ENCODE measurements at regions not wholly inside any gene's neighbourhood (a gene's known extent, or its start where the extent isn't known, plus 50 kb on each side); places are given as distances from the start of the nearest gene placed in this dataset.

- DNase-seq (ENCODE audit: low read depth) = peak; percentile 80
- no peak for TF ChIP-seq CTCF (conservative IDR thresholded peaks at IDR 0.05; ENCODE audit: low read depth, low read length)
- H3K4me3 ChIP-seq (ENCODE audit: low read depth, low read length) = no peak overlapping the region
These were observed 752.7 kb downstream of the METTL15 start for GRCh38 chr11:28860893-28861292.

- no peak for TF ChIP-seq CTCF (conservative IDR thresholded peaks at IDR 0.05; ENCODE audit: low read depth, low read length)
- peak; percentile 38 for DNase-seq (ENCODE audit: low read depth)
- H3K4me3 ChIP-seq (ENCODE audit: low read depth, low read length) = no peak overlapping the region
These were observed 749.9 kb downstream of the METTL15 start for GRCh38 chr11:28858076-28858475.

DNA sequence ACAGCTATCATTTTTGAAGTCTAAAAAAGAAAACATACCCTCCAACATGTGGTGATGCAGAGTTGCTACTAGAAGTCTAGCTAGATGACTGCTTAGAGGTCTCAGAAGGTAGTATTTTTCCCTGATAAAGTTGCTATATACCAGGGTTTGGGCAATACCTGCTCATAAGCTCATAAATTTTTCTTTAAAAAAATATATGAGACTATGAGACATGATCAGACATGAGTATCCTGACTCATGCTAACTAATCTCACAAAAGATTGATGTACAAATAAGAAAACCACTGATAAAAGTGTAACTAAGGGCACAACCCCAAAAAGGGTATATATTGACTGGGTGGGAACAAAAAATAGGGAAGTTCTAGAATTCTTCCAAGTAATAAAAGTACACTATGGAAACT, 740.9 kb downstream of the METTL15 start:
- DNase-seq (ENCODE audit: low read depth) = no peak
- no peak for TF ChIP-seq CTCF (conservative IDR thresholded peaks at IDR 0.05; ENCODE audit: low read depth, low read length)
- H3K4me3 ChIP-seq (ENCODE audit: low read depth, low read length) = no peak overlapping the region

DNA sequence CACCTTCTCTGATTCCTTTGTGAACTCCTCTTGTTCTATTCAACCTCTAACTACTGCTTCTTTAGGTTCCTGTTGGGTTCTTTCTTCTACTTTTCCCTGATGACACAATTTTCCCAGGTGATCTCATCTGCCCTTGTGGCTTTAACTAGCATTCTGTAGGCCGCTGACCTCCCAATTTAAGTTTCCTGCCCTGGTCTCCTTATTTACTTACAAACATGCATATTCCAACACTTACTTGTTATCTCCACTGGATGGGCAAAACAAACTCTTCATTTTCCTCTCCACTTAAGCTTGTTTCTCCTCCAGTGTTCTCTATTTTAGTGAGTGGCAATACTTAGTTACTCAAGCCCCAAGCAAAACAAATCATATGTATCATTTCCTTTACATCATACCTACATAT, 734.5 kb downstream of the METTL15 start:
- TF ChIP-seq CTCF (conservative IDR thresholded peaks at IDR 0.05; ENCODE audit: low read depth, low read length) = no peak
- no peak for DNase-seq (ENCODE audit: low read depth)
- H3K4me3 ChIP-seq (ENCODE audit: low read depth, low read length) = no peak overlapping the region

DNA sequence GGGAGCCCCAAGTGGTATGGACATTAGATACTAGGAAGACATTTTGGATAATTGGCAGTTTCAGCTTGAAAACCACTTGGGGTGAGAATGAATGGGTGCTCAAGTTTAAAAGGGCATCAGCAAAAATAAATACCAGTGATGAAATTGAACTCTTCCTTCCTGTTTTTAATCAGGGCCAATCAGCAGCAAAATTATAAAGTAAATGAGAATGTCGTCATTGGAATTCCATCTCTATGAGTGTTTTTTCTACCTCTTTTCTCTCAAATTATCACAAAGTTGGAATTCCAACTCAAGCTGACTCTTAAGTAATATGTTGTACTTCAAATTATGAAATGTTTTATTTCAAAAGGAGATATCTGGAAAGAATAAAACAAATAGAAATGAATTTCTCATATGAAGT, 730.6 kb downstream of the METTL15 start:
- DNase-seq (ENCODE audit: low read depth) = peak; percentile 67
- no peak for TF ChIP-seq CTCF (conservative IDR thresholded peaks at IDR 0.05; ENCODE audit: low read depth, low read length)
- no peak overlapping the region for H3K4me3 ChIP-seq (ENCODE audit: low read depth, low read length)

- no peak for TF ChIP-seq CTCF (conservative IDR thresholded peaks at IDR 0.05; ENCODE audit: low read depth, low read length)
- DNase-seq (ENCODE audit: low read depth) = no peak
- no peak overlapping the region for H3K4me3 ChIP-seq (ENCODE audit: low read depth, low read length)
These were observed 729.4 kb downstream of the METTL15 start for GRCh38 chr11:28837599-28837998.

DNA sequence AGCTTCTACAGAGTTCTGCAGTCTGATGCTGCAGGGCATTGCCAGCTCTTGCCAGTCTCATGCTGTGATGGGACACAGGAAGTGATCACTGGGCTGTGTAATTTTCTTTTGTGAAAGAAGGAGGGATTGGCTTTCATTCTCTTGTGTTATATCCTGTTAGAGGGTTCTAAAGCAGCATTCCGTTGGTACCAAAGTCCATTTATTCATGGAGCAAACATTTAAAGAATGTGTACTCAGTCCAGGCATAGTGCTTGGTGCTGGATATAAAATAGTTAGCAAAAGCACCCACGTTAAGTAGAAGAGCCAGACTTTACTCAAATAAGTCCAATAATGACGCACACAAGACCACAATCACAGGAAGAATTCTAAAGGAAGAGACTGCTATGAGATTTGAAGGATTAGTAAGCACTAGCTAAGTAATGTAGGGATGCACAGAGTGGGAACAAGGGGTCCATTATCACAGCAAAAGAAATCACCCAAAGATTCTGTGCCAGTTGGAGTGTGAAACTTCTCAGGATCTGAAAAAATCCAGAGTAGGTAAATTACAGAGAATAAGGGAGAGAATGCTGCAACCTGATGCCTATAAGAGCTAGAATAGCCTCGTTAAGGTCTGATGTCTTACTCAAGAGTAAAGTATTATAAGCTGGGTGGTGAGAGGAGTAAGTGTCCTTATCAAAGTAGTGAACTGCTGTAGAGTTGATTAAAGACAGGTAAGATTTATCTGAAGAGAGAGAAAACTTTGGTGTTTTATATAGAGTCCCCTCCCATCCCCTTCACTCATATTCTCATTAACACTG, 728.3 kb downstream of the METTL15 start:
- DNase-seq (ENCODE audit: low read depth) = peak; percentile 96
- no peak overlapping the region for H3K4me3 ChIP-seq (ENCODE audit: low read depth, low read length)
- no peak for TF ChIP-seq CTCF (conservative IDR thresholded peaks at IDR 0.05; ENCODE audit: low read depth, low read length)

Measured in choroid plexus epithelial cell (primary cell).